Uterus (tissue), 2 donors: ENCODE measurements at regions not wholly inside any gene's neighbourhood (a gene's known extent, or its start where the extent isn't known, plus 50 kb on each side); places are given as distances from the start of the nearest gene placed in this dataset.
"Not testable (repeated sequence)": the region's sequence is repeated elsewhere in the genome, so short reads cannot be mapped to it uniquely, and the experiment has no call there.

Experiments used
- CTCF ChIP-seq, 4 experiments: fragments of 200-600 bp in 2 of 4; fragments of 450-650 bp in 2 of 4; sonication (generic) in 2 of 4; IDR thresholded peaks; one replicate each; pipeline ENCODE4 v1.5.1; 2016 to 2019; ENCODE audit warnings: antibody characterized with exemption in 4 of 4, mild to moderate bottlenecking in 2 of 4, moderate library complexity in 1 of 4
- POLR2A ChIP-seq, 2 donors: fragments of 450-650 bp; IDR thresholded peaks; one replicate each; pipeline ENCODE4 v1.6.1; 2016; ENCODE audit warnings: antibody characterized with exemption in 2 of 2, mild to moderate bottlenecking in 1 of 2, moderate library complexity in 1 of 2

GRCh38 chr3:198114516-198114915 lies 154.5 kb downstream of the LMLN start:
- not testable (repeated sequence) for TF ChIP-seq CTCF, POLR2A (IDR thresholded peaks at IDR 0.05)
